HUES48 (cell line): ENCODE measurements at regions not wholly inside any gene's neighbourhood (a gene's known extent, or its start where the extent isn't known, plus 50 kb on each side); places are given as distances from the start of the nearest gene placed in this dataset.
"Not testable (repeated sequence)": the region's sequence is repeated elsewhere in the genome, so short reads cannot be mapped to it uniquely, and the experiment has no call there.

Experiments used
- H3K27ac ChIP-seq: one replicate; pipeline ENCODE4 v1.7.0; 2013; ENCODE audit warnings: low read depth, low read length, inconsistent platforms
- H3K27me3 ChIP-seq: 2 replicates; pipeline ENCODE4 v1.6.1; 2013; ENCODE audit warnings: mild to moderate bottlenecking, low read length; ENCODE audit not compliant: control insufficient read depth, insufficient read depth
- H3K36me3 ChIP-seq: 2 replicates; pipeline ENCODE4 v1.6.1; 2013; ENCODE audit warnings: low read length; ENCODE audit not compliant: control insufficient read depth, insufficient read depth
- H3K4me1 ChIP-seq: 2 replicates; pipeline ENCODE4 v1.6.1; 2013; ENCODE audit warnings: mild to moderate bottlenecking, low read length; ENCODE audit not compliant: control insufficient read depth, insufficient read depth
- H3K4me3 ChIP-seq: 2 replicates; pipeline ENCODE4 v1.5.1; 2013; ENCODE audit warnings: mild to moderate bottlenecking, low read depth, low read length
- H3K9ac ChIP-seq: 2 replicates; pipeline ENCODE4 v1.6.1; 2013; ENCODE audit warnings: mild to moderate bottlenecking, low read depth, low read length, moderate library complexity
- H3K9me3 ChIP-seq: 2 replicates; pipeline ENCODE4 v1.6.1; 2013; ENCODE audit warnings: low read length; ENCODE audit not compliant: control insufficient read depth, insufficient read depth

DNA sequence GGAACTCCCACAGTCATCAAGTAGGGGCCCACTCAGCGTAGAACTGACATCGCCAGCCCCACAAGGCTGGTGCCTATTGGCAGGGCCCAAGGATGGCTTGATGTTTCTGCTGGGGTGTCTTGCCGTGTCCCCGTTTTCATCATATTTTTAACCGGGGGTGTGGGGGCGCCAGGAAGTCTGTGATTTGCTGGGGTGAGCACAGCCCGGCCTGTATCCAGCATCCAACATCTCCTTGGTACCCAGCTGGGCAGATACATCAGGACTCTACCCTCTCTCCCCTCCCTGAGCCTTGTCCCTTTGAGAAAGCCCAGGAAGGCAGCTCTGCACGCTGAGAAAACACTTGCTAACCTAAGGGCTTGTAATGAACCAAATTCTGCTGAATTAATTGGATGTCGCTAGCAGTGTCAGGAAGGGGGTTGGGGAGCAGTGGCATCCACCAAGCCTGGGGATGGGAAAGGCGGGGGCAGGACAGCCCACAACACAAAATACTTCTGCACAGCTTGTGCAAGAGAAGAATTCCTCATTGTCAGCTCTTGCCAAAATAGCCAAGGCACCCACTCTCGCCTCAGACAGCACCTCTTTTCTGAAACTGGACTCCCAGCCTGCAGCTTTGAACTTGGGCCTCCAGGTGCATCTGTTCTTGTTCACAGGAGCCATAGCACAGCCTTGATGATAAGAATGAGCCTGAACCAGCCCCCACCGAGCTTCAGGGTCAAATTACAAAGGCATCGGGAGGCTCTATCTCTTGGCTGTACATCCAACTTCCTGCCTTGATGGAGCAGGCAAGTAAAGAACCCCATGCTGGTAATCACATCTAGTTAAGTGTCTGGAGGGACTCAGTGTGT, 63.7 kb upstream of the LYRM9 start:
- H3K9ac ChIP-seq = no peak overlapping the region
- no peak overlapping the region for H3K27ac ChIP-seq
- H3K4me3 ChIP-seq = no peak overlapping the region
- no peaks in the 10 kb centered on the region for H3K27me3 ChIP-seq
- no peaks in the 10 kb centered on the region for H3K36me3 ChIP-seq
- H3K9me3 ChIP-seq = no peaks in the 10 kb centered on the region
- peaks cover 45% of the 10 kb centered on the region for H3K4me1 ChIP-seq

DNA sequence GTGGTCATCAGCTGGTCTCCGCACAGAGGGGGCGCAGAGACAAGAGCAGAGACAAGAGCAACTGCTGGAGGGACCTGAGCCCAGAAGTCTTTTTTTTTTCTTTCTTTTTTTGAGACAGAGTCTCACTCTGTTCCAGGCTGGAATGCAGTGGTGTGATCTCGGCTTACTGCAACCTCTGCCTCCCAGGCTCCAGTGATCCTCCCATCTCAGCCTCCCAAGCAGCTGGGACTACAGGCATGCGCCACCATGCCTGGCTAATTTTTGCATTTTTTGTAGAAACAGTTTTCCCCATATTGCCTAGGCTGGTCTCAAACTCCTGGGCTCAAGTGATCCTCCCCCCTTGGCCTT, 64.3 kb upstream of the LYRM9 start:
- H3K36me3 ChIP-seq, H3K4me3 ChIP-seq, H3K9me3 ChIP-seq, H3K9ac ChIP-seq, H3K27me3 ChIP-seq, H3K27ac ChIP-seq: not testable (repeated sequence)
- peaks cover 45% of the 10 kb centered on the region for H3K4me1 ChIP-seq

DNA sequence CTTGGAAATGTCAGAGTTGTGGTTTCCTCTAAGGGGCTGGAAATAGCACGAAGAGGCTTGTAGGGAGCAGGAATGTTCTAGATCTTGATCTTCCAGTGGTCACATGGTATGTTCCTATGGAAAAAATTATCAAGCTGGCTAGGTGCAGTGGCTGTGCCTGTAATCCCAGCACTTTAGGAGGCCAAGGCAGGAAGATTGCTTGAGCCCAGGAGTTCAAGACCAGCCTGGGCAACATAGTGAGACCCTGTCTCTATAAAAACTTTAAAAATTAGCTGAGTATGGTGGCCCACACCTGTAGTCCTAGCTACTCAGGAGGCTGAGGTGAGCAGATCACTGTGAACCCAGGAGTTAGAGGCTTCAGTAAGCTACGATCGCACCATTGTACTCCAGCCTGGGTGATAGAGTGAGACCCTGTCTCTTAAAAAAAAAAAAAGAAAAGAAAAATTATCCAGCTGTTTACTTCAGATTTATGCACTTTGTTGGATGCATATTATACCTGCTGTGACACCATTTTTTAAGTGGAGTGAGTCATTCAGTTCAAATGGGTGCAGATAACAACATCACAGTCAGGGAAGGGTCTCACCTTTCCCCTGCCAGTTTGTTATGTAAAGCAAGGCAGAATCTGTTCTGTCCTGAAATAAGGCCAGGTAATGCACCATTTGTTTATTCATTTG, 65.7 kb upstream of the LYRM9 start:
- no peaks in the 10 kb centered on the region for H3K9me3 ChIP-seq
- no peaks in the 10 kb centered on the region for H3K36me3 ChIP-seq
- H3K27ac ChIP-seq = peak overlapping the region; percentile 79
- no peak overlapping the region for H3K4me3 ChIP-seq
- peaks cover 40% of the 10 kb centered on the region for H3K4me1 ChIP-seq
- no peak overlapping the region for H3K9ac ChIP-seq
- H3K27me3 ChIP-seq = no peaks in the 10 kb centered on the region

DNA sequence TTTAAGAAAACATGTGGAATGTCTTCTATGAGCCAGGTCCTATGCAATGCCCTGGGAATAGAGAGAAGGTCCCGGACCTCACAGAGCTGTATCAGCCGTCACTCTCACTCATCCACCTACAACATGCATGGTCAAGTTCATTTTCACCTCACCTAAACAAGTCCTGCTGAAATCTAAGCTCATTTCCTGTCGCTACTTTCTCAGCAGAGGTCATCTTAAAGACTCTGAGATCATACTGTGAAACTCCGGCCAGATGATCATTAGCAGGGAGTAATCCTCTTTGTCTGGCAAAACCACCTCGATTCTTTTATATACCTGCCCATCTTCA, 66.2 kb upstream of the LYRM9 start:
- Histone ChIP-seq H3K4me1 (peaks cover 35% of the 10 kb centered on the region), H3K9me3 (no peaks in the 10 kb centered on the region), H3K27me3 (no peaks in the 10 kb centered on the region), H3K27ac (peak overlapping the region; percentile 79), H3K9ac (no peak overlapping the region), H3K36me3 (no peaks in the 10 kb centered on the region), H3K4me3 (no peak overlapping the region)

DNA sequence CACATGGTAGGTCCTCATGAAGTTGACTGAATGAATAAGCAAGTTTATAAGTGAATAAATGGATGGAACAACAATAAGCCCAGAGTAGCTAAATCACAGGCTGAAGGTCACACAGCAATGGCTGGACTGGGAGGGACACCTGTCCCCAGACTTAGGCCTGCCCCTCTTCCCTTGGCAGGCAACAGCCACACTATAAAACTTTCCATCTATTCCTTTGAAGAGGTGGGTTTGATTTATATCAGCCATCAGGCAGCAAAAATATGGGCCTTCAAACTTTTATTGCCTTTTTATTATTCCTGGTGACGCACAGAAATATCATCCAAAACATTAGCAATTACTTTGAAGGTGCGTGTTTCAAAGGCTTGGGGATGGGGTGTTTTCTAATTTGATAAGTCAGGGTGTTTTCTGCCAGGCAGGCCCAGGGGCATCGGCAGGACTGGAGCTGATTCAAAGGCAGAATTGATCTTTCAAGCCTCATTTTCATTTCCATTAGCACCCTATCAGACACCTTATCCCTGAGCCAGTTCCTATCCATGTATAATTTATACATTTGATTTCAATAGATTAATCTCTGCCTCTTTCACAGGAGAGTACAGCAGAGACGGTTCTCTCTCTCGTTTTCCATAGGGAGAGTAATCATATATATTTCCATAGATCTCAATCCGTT, 67.2 kb upstream of the LYRM9 start:
- Histone ChIP-seq H3K9me3 (no peaks in the 10 kb centered on the region), H3K4me1 (peaks cover 27% of the 10 kb centered on the region), H3K36me3 (no peaks in the 10 kb centered on the region), H3K9ac (no peak overlapping the region), H3K27me3 (no peaks in the 10 kb centered on the region), H3K4me3 (no peak overlapping the region), H3K27ac (peak overlapping the region; percentile 79)

DNA sequence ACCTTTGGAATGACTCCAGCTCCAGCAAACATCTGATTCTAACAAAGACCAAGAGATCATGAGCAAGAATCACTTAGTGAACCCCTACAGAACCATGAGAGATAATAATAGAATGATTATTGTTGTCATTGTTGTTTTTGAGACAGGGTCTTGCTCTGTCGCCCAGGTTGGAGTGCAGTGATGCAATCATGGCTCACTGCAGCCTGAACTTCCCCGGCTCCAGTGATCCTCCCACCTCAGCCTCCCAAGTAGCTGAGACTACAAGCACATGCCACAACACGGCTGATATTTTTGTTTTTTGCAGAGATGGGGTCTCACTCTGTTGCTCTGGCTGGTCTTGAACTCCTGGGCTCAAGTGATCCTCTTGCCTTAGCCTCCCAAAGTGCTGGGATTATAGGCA, 69.4 kb upstream of the LYRM9 start:
- H3K27ac ChIP-seq, H3K9ac ChIP-seq, H3K4me3 ChIP-seq, H3K27me3 ChIP-seq, H3K36me3 ChIP-seq, H3K9me3 ChIP-seq: not testable (repeated sequence)
- H3K4me1 ChIP-seq = peaks cover 16% of the 10 kb centered on the region

DNA sequence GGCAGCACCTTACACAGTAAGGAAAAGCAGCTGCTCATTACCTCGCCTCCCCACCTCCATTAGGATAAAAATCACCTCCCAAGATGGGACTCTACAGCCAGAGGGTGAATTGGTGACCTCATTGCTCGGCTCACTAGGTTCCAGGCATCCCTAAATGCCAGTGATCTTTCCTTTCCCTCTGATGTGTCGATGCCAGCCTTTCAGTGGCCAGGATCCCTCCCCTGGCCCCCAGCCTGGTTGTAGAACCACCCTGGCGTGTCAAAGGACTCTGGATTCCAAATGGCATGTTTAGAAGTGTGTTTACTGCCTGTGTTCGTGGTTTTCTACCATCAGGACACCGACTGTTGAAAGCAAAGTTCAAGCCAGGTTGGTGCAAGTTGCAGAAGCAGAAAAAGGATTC, 72.1 kb upstream of the LYRM9 start:
- no peak overlapping the region for H3K27ac ChIP-seq
- no peak overlapping the region for H3K9ac ChIP-seq
- H3K36me3 ChIP-seq = no peaks in the 10 kb centered on the region
- H3K27me3 ChIP-seq = no peaks in the 10 kb centered on the region
- no peaks in the 10 kb centered on the region for H3K9me3 ChIP-seq
- no peak overlapping the region for H3K4me3 ChIP-seq
- H3K4me1 ChIP-seq = no peaks in the 10 kb centered on the region

DNA sequence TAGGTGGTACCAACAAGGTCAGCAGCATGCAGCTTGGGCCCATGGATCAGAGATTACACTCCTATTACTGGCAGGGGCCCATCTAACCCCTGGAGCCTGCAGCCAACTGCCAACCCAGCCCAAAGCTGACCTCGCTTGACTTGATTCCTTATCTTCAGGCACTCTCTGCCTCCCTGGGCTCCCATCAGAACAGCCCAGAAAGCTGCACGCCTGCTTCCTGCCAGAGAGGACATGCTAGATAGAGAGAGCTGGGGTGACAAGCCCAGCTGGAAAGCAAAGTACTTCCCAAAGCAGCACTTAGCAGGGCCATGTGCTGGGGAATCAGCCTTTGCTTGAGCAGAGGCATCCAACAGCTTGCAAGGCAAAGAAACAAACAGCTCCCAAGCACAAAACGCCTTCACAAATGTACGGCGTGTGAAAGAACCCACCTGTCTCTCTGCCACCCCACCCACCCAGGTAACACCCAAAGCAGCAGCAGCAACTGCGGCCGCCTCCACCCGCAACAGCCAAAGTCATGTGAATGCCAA, 74.2 kb upstream of the NLK start:
- Histone ChIP-seq H3K27ac (no peak overlapping the region), H3K4me3 (no peak overlapping the region), H3K4me1 (no peaks in the 10 kb centered on the region), H3K9me3 (no peaks in the 10 kb centered on the region), H3K36me3 (no peaks in the 10 kb centered on the region), H3K9ac (no peak overlapping the region), H3K27me3 (no peaks in the 10 kb centered on the region)

DNA sequence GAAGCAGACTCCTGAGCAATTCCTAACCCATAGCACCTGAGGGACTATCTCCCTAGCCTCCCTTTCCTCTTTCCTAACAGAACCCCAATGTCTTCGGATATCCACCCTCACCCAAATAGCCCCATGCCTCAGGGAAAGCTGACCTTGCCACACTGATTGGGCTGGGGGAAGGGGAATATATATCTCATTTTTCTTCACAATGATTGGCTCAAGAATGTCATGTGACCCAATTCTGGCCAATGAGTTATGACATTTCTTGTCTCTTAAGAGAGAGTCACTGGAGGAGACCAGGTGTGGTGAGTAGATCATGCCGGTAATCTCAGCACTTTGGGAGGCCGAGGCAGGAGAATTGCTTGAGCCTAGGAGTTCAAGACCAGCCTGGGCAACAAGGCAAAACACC, 71.9 kb upstream of the NLK start:
- no peak overlapping the region for H3K9ac ChIP-seq
- no peaks in the 10 kb centered on the region for H3K36me3 ChIP-seq
- H3K4me3 ChIP-seq = no peak overlapping the region
- H3K27me3 ChIP-seq = no peaks in the 10 kb centered on the region
- no peaks in the 10 kb centered on the region for H3K4me1 ChIP-seq
- H3K9me3 ChIP-seq = no peaks in the 10 kb centered on the region
- H3K27ac ChIP-seq = no peak overlapping the region

DNA sequence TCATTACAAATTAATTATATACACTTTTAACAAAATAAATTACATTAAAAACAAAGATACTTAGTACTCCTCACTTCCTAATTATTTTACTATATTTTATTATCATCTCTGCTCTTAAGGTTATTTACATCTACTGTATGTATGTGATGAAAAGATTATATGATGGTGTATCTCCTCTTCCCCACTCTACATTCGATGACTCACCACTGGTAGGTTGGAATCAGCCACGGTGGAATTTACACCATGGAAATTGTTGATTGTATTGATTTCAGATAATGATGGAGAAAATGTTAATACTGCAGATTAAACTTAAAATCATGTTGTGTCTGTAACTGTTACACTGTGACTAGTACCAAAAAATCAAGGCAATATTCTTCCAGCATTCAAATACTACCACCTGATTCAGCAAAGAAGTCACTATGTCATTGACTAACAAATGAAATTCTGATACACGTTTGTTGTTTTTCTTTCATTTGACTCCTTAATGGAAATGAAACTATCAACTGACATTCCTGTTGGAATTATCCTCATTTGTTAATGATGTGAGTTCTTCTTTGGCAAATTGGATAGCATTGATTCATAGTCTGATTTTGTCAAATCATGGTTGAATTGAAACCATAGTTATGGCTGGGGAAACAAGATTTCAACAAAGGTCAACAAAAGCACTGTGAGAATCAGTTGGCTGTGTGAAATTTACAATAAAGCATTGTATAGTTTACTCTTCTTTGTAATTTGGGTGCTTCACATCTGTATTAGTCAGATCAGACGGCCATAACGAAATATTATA, 69.0 kb upstream of the NLK start:
- H3K9ac ChIP-seq = no peak overlapping the region
- H3K27me3 ChIP-seq = no peaks in the 10 kb centered on the region
- no peak overlapping the region for H3K27ac ChIP-seq
- H3K4me3 ChIP-seq = no peak overlapping the region
- H3K9me3 ChIP-seq = no peaks in the 10 kb centered on the region
- H3K4me1 ChIP-seq = no peaks in the 10 kb centered on the region
- no peaks in the 10 kb centered on the region for H3K36me3 ChIP-seq
